Lung (tissue), 11 donors: ENCODE measurements at regions not wholly inside any gene's neighbourhood (a gene's known extent, or its start where the extent isn't known, plus 50 kb on each side); places are given as distances from the start of the nearest gene placed in this dataset.
A peak's percentile ranks its signal among the peaks of the same experiment; 100 is the strongest.

ENCODE experiments used
- ATAC-seq: fragments of 200-7000 bp; cut with Tn5 transposase; one replicate; pipeline ENCODE4 v1.9.1; 2020; ENCODE audit warnings: moderate number of reproducible peaks; ENCODE audit not compliant: insufficient read depth, low FRiP score
- DNase-seq, 3 donors: peaks; one replicate each; pipeline ENCODE4 v3.0.0-alpha.2; 2013 to 2017
- H3K27ac ChIP-seq, 2 donors: one replicate each; pipeline ENCODE4 v1.5.1; 2013; ENCODE audit warnings: mild to moderate bottlenecking in 2 of 2, moderate library complexity in 2 of 2, control low read depth in 1 of 2, inconsistent platforms in 1 of 2, low read depth in 1 of 2, low read length in 1 of 2
- H3K27me3 ChIP-seq, 3 donors: one replicate each; pipeline ENCODE4 v1.5.1; 2013; ENCODE audit warnings: low read length in 2 of 3; ENCODE audit not compliant: control insufficient read depth in 3 of 3, insufficient read depth in 3 of 3
- H3K36me3 ChIP-seq, 4 donors: one replicate each; pipeline ENCODE4 v1.5.1; 2013; ENCODE audit warnings: low read length in 4 of 4, mild to moderate bottlenecking in 1 of 4, moderate library complexity in 1 of 4; ENCODE audit not compliant: control insufficient read depth in 4 of 4, insufficient read depth in 4 of 4
- H3K4me1 ChIP-seq, 5 donors: one replicate each; pipeline ENCODE4 v1.5.1; 2013; ENCODE audit warnings: low read length in 5 of 5, mild to moderate bottlenecking in 2 of 5, moderate library complexity in 1 of 5; ENCODE audit not compliant: control insufficient read depth in 5 of 5, insufficient read depth in 5 of 5
- H3K4me3 ChIP-seq: one replicate; pipeline ENCODE4 v1.5.1; 2013; ENCODE audit warnings: mild to moderate bottlenecking, control low read depth, moderate library complexity
- H3K9ac ChIP-seq, 2 donors: one replicate each; pipeline ENCODE4 v1.5.1; 2013; ENCODE audit warnings: low read length in 2 of 2, control low read depth in 1 of 2; ENCODE audit not compliant: insufficient read depth in 1 of 2
- H3K9me3 ChIP-seq, 4 donors: one replicate each; pipeline ENCODE4 v1.5.1; 2013; ENCODE audit warnings: low read length in 3 of 4, mild to moderate bottlenecking in 1 of 4, moderate library complexity in 1 of 4; ENCODE audit not compliant: control insufficient read depth in 4 of 4, insufficient read depth in 3 of 4
- CTCF ChIP-seq: IDR thresholded peaks from 2 replicates; pipeline ENCODE4 v1.5.1; 2012; ENCODE audit warnings: mild to moderate bottlenecking; ENCODE audit errors: control extremely low read depth, extremely low read depth
- WGBS, 2 donors: extraction: QIAGEN DNeasy Blood & Tissue Kit; methylation state at CpG; one replicate each; pipeline ENCODE4 v1.1.7; 2013; 5-methylcytosine and 5-hydroxymethylcytosine counted together
- donor health status: control.
- donor health status: control.
- donor health status: Bipolar disorder and iron deficiency.
- donor health status: healthy.
- donor health status: DM: yes; HTN: yes; CAD: no.

DNA sequence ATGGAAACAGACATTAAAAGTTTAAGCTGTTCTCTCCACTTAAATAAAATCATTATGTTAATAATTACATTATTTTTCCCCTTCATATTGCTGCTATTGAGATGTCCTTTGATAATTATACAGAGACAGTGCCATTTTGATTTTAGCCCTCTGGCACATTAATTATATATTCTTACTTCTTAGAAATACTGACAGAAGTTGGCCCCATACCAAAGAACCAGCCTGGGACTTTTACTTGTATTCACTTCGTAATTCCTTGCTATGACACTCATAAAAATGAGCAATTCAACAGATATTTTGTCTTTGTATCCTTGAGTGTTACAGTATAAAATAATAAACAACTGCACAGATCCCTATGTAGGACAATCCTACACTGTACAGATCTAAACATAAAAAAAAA lies 743.7 kb downstream of the TBC1D32 start:
- ATAC-seq: no peak
- H3K4me1 ChIP-seq: no peaks in the 10 kb centered on the region

DNA sequence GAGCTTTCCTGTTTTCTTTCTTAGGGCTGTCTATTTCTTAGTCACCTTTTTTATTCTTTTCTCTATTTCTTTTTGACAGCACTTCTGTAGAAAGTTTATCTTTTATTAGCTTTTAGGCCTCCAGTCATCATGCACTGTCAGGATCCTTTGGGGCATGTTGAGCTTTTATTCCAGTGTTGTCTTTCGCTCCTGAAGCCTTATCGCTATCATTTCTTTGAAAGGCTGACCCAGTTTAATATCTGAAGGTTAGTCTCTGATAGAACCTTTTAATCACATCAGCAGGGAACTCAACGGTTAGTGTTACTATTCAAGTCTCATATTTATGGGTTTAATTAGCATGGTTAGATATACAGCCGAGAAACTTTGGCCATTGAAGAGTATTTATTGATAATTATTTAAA lies 745.9 kb downstream of the TBC1D32 start:
- Histone ChIP-seq H3K27me3 (no peaks in the 10 kb centered on the region), H3K4me3 (no peak overlapping the region), H3K9ac (no peak overlapping the region), H3K27ac (no peak overlapping the region), H3K36me3 (no peaks in the 10 kb centered on the region), H3K9me3 (peaks cover 0 to 2% (median 0%) of the 10 kb centered on the region in 4 donors), H3K4me1 (no peaks in the 10 kb centered on the region)
- WGBS, 2 donors: 87 to 91% methylated on average over 4 of the region's 4 CpGs
- ATAC-seq (no peak), DNase-seq (no peak)
- TF ChIP-seq CTCF: no peak

More for the DNA sequence above, 743.7 kb downstream of the TBC1D32 start:
- no peak overlapping the region for H3K9ac ChIP-seq
- peak in 1 of 3 donors; percentile 13 for DNase-seq
- H3K27me3 ChIP-seq: no peaks in the 10 kb centered on the region
- H3K36me3 ChIP-seq: no peaks in the 10 kb centered on the region
- TF ChIP-seq CTCF: no peak
- no peak overlapping the region for H3K27ac ChIP-seq
- H3K9me3 ChIP-seq: no peaks in the 10 kb centered on the region
- WGBS, 2 donors: 55 to 69% methylated on average over 1 of the region's 1 CpG
- no peak overlapping the region for H3K4me3 ChIP-seq

GRCh38 chr6:120587381-120587780 lies 746.9 kb downstream of the TBC1D32 start:
- ATAC-seq (no peak), DNase-seq (no peak)
- TF ChIP-seq CTCF: no peak
- Histone ChIP-seq H3K27ac (no peak overlapping the region), H3K9me3 (peaks cover 0 to 3% (median 0%) of the 10 kb centered on the region in 4 donors), H3K36me3 (no peaks in the 10 kb centered on the region), H3K27me3 (no peaks in the 10 kb centered on the region), H3K4me3 (no peak overlapping the region), H3K4me1 (no peaks in the 10 kb centered on the region), H3K9ac (no peak overlapping the region)
- WGBS, 2 donors: 0% methylated on average over 1 of the region's 1 CpG

DNA sequence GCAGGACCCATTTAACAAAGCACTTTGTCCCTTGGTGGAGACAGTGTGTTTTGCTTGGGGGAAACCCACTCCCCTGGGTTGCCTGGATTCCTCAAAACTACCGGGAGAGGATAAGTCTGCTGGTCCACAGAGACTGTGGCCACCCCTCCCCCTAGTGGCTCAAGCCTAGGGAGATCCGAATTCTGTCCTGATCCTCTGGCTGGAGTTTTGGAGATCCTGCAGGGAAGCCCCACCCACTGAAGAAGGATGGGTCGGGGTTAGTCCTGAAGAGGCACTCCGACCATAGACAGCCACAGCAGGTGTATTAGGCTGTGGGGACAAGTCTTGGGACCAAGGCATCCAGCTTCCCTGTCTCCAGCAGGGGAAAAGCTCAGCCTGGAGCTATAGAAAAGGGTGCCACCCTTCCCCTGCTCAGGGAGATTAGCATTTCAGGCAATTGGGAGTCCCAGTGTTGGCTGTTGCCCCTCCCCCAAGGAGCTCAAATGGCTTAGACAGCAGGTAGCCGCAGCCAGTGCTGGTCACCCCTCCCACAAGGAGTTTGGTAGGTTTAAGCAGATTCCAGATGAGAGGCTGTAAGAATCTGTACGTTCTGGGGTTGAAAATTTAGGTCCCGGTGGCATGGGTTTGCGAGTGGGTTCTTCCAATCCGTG lies 750.0 kb downstream of the TBC1D32 start:
- no peak for TF ChIP-seq CTCF
- H3K9ac ChIP-seq: no peak overlapping the region
- H3K9me3 ChIP-seq: peaks cover 0 to 5% (median 0%) of the 10 kb centered on the region in 4 donors
- H3K27me3 ChIP-seq: no peaks in the 10 kb centered on the region
- H3K4me1 ChIP-seq: no peaks in the 10 kb centered on the region
- DNase-seq: no peak
- H3K27ac ChIP-seq: no peak overlapping the region
- H3K36me3 ChIP-seq: no peaks in the 10 kb centered on the region
- no peak overlapping the region for H3K4me3 ChIP-seq
- no peak for ATAC-seq
- WGBS, 2 donors: 76 to 81% methylated on average over 9 of the region's 9 CpGs
